Inflammatory macrophage (primary cell): ENCODE measurements at regions not wholly inside any gene's neighbourhood (a gene's known extent, or its start where the extent isn't known, plus 50 kb on each side); places are given as distances from the start of the nearest gene placed in this dataset.

Experiments used
- DNase-seq, 2 donors: peaks; one replicate each; pipeline ENCODE4 v3.0.0-alpha.2; 2020 to 2022

- DNase-seq: no peak
Observed at GRCh38 chr4:160872491-160872890, 1291.3 kb downstream of the FSTL5 start.

GRCh38 chr4:160877087-160877790 is 1286.6 kb downstream of the FSTL5 start:
- DNase-seq: no peak

- DNase-seq: no peak
Observed at GRCh38 chr4:160880180-160880579, 1283.6 kb downstream of the FSTL5 start.

GRCh38 chr4:160887668-160888067 is 1276.1 kb downstream of the FSTL5 start:
- no peak for DNase-seq

GRCh38 chr4:160894128-160894527 is 1269.7 kb downstream of the FSTL5 start:
- DNase-seq: no peak

- DNase-seq: no peak
Observed at GRCh38 chr4:160894809-160895208, 1269.0 kb downstream of the FSTL5 start.

GRCh38 chr4:160927311-160927710 is 1236.5 kb downstream of the FSTL5 start:
- no peak for DNase-seq

- DNase-seq: no peak
Observed at GRCh38 chr4:160928482-160928881, 1235.3 kb downstream of the FSTL5 start.

GRCh38 chr4:160947653-160948052 is 1216.1 kb downstream of the FSTL5 start:
- DNase-seq: no peak

- no peak for DNase-seq
Observed at GRCh38 chr4:160956875-160957274, 1206.9 kb downstream of the FSTL5 start.

GRCh38 chr4:160969925-160970324 is 1193.9 kb downstream of the FSTL5 start:
- DNase-seq: no peak

- DNase-seq: no peak
Observed at GRCh38 chr4:160980091-160980490, 1183.7 kb downstream of the FSTL5 start.

GRCh38 chr4:160981083-160981482 is 1182.7 kb downstream of the FSTL5 start:
- DNase-seq: no peak

- DNase-seq: no peak
Observed at GRCh38 chr4:160983035-160983434, 1180.8 kb downstream of the FSTL5 start.

- DNase-seq: no peak
Observed at GRCh38 chr4:161002386-161002785, 1161.4 kb downstream of the FSTL5 start.

GRCh38 chr4:161003418-161004057 is 1160.3 kb downstream of the FSTL5 start:
- no peak for DNase-seq

- DNase-seq: no peak
Observed at GRCh38 chr4:161005746-161006145, 1158.1 kb downstream of the FSTL5 start.

GRCh38 chr4:161008527-161008926 is 1155.3 kb downstream of the FSTL5 start:
- no peak for DNase-seq

- DNase-seq: no peak
Observed at GRCh38 chr4:161010227-161010626, 1153.6 kb downstream of the FSTL5 start.
